HCT116 (cell line): ENCODE measurements at regions not wholly inside any gene's neighbourhood (a gene's known extent, or its start where the extent isn't known, plus 50 kb on each side); places are given as distances from the start of the nearest gene placed in this dataset.

Source experiments
- ATAC-seq: fragments of 200-7000 bp; cut with Tn5 transposase; 2 replicates; pipeline ENCODE4 v1.9.1; 2020; ENCODE audit warnings: mild to moderate bottlenecking, moderate library complexity
- BruUV-seq: library from RNA; stranded (reverse); fragments of 400-500 nt; replicated peaks from 2 replicates; lab custom pipeline; 2021; lab: Mats Ljungman, UMichigan
- CTCF ChIA-PET: fragments of 300-600 bp; sonication (Branson Sonifier 250); formaldehyde crosslinking; loops from one replicate; lab custom pipeline; 2021; ENCODE audit warnings: antibody characterized with exemption; lab: Charles Lee
- POLR2A ChIA-PET: fragments of 300-600, 350-600 bp; sonication (Branson Sonifier 250); formaldehyde crosslinking; loops from one replicate; lab custom pipeline; 2021; ENCODE audit warnings: antibody characterized with exemption; lab: Charles Lee
- RAD21 ChIA-PET, 2 experiments: fragments of 300-600 bp; sonication (Branson Sonifier 250); formaldehyde crosslinking; loops; one replicate each; lab custom pipeline; 2023; ENCODE audit warnings: low total read pairs in 2 of 2; ENCODE audit not compliant: uncharacterized antibody in 2 of 2, unreplicated experiment in 2 of 2, low non-redundant PET in 1 of 2; lab: Charles Lee
- DNase-seq: peaks from one replicate; pipeline ENCODE4 v3.0.0-alpha.2; 2010; ENCODE audit warnings: low read depth, low spot score
- H2AFZ ChIP-seq: fragments of 200-600 bp; shearing (Covaris generic), sonication (generic); 2 replicates; pipeline ENCODE4 v1.6.1; 2017; ENCODE audit warnings: low read depth, mixed run types, mixed read lengths, antibody characterized with exemption, low read length; ENCODE audit not compliant: poor library complexity, severe bottlenecking
- H3K27ac ChIP-seq: 2 replicates; pipeline ENCODE4 v1.5.1; 2012; ENCODE audit warnings: low read depth, low read length
- H3K27me3 ChIP-seq: fragments of 200-600 bp; sonication (generic); 2 replicates; pipeline ENCODE4 v1.6.1; 2016; ENCODE audit warnings: mixed run types, low read length, mixed read lengths; ENCODE audit not compliant: insufficient read depth
- H3K36me3 ChIP-seq, 2 experiments: fragments of 200-500 bp in 1 of 2; fragments of 200-600 bp in 1 of 2; sonication (Bioruptor generic) in 1 of 2; sonication (generic) in 1 of 2; 2 replicates each; pipeline versions ENCODE4 v1.5.1 to v1.6.1; 2014 to 2016; ENCODE audit warnings: low read length in 2 of 2, inconsistent platforms in 1 of 2, mixed read lengths in 1 of 2, mixed run types in 1 of 2; ENCODE audit not compliant: insufficient read depth in 2 of 2, control insufficient read depth in 1 of 2
- H3K4me1 ChIP-seq, 2 experiments: fragments of 200-600 bp in 1 of 2; sonication (generic) in 1 of 2; 2 replicates each; pipeline versions ENCODE4 v1.5.1 to v1.6.1; 2012 to 2017; ENCODE audit warnings: low read length in 2 of 2, inconsistent platforms in 1 of 2, mild to moderate bottlenecking in 1 of 2, mixed read lengths in 1 of 2, mixed run types in 1 of 2, moderate library complexity in 1 of 2; ENCODE audit not compliant: insufficient read depth in 2 of 2, control insufficient read depth in 1 of 2
- H3K4me2 ChIP-seq: fragments of 200-600 bp; sonication (generic); 2 replicates; pipeline ENCODE4 v1.6.1; 2017; ENCODE audit warnings: mixed run types, low read length, mixed read lengths
- H3K4me3 ChIP-seq, 2 experiments: fragments of 200-600 bp in 1 of 2; sonication (generic) in 1 of 2; replicated peaks in 1 of 2; 2 replicates each; pipeline ENCODE4 v1.5.1; 2011 to 2016; ENCODE audit warnings: low read length in 2 of 2, control low read depth in 1 of 2, low read depth in 1 of 2, mild to moderate bottlenecking in 1 of 2, mixed read lengths in 1 of 2, mixed run types in 1 of 2
- H3K79me2 ChIP-seq: fragments of 200-600 bp; sonication (generic); 2 replicates; pipeline ENCODE4 v1.6.1; 2017; ENCODE audit warnings: mild to moderate bottlenecking, mixed run types, low read length, moderate library complexity, mixed read lengths; ENCODE audit not compliant: insufficient read depth
- H3K9ac ChIP-seq: fragments of 200-600 bp; sonication (generic); 2 replicates; pipeline ENCODE4 v1.6.1; 2016; ENCODE audit warnings: low read length, mixed read lengths
- H3K9me2 ChIP-seq: fragments of 200-600 bp; sonication (generic), shearing (Covaris generic); 2 replicates; pipeline ENCODE4 v1.6.1; 2017; ENCODE audit warnings: mixed run types, mild to moderate bottlenecking, moderate library complexity; ENCODE audit not compliant: insufficient read depth
- H3K9me3 ChIP-seq, 2 experiments: fragments of 200-500 bp in 1 of 2; fragments of 200-600 bp in 1 of 2; sonication (Bioruptor generic) in 1 of 2; sonication (generic) in 1 of 2; 2 replicates each; pipeline ENCODE4 v1.6.1; 2014 to 2017; ENCODE audit warnings: low read length in 2 of 2, mixed read lengths in 2 of 2, inconsistent platforms in 1 of 2, low read depth in 1 of 2, mild to moderate bottlenecking in 1 of 2, mixed run types in 1 of 2, moderate library complexity in 1 of 2; ENCODE audit not compliant: control insufficient read depth in 1 of 2, insufficient read depth in 1 of 2
- H4K20me1 ChIP-seq: fragments of 200-600 bp; sonication (generic), shearing (Covaris generic); 2 replicates; pipeline ENCODE4 v1.6.1; 2017; ENCODE audit warnings: mixed run types, mild to moderate bottlenecking, moderate library complexity; ENCODE audit not compliant: insufficient read depth
- CEBPB ChIP-seq: IDR thresholded peaks from 2 replicates; pipeline ENCODE4 v1.6.1; 2012; ENCODE audit warnings: low read depth
- EGR1 ChIP-seq: IDR thresholded peaks from 2 replicates; pipeline ENCODE4 v1.6.1; 2012; ENCODE audit warnings: low read depth
- ELF1 ChIP-seq: IDR thresholded peaks from 2 replicates; pipeline ENCODE4 v1.6.1; 2012; ENCODE audit warnings: low read depth, borderline replicate concordance
- FOSL1 ChIP-seq: IDR thresholded peaks from 2 replicates; pipeline ENCODE4 v1.6.1; 2012; ENCODE audit warnings: low read depth
- JUND ChIP-seq: IDR thresholded peaks from 2 replicates; pipeline ENCODE4 v1.6.1; 2012
- RAD21 ChIP-seq: IDR thresholded peaks from 2 replicates; pipeline ENCODE4 v1.6.1; 2012; ENCODE audit warnings: low read depth, mild to moderate bottlenecking
- REST ChIP-seq: IDR thresholded peaks from 2 replicates; pipeline ENCODE4 v1.6.1; 2012; ENCODE audit warnings: low read depth
- SIN3A ChIP-seq: IDR thresholded peaks from 2 replicates; pipeline ENCODE4 v1.6.1; 2012; ENCODE audit warnings: low read depth
- ZBTB33 ChIP-seq: IDR thresholded peaks from 2 replicates; pipeline ENCODE4 v1.6.1; 2011; ENCODE audit warnings: mild to moderate bottlenecking, low read length, moderate library complexity; ENCODE audit not compliant: insufficient replicate concordance; ENCODE audit errors: extremely low read depth
- ZNF274 ChIP-seq: fragments of 200-500 bp; sonication (Bioruptor generic); IDR thresholded peaks from 2 replicates; pipeline ENCODE4 v1.6.1; 2014; ENCODE audit warnings: mild to moderate bottlenecking, low read depth, low read length, inconsistent platforms
- intact Hi-C: fragments of 100-400 bp; cut with micrococcal nuclease; formaldehyde crosslinking; loops from 2 replicates; pipeline ENCODE4 v1.10.0; 2022

DNA sequence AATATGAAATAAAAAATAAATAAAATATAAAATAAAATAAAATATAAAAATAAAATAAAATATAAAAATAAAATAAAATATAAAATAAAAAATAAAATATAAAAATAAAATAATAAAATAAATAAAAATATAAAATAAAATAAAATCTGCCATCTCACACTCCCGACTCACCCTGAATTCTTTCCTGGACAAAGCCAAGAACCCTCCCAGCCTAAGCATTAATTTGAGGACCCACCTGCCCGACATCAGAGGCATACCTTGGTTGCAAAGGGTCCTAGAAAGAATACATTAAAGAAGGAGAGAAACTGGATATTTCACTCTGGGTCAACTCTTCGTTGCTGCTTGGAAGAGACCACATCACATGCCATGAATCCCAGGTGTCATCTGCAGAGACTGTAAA, 138.3 kb downstream of the CRLF2 start:
- Histone ChIP-seq H3K9me2 (no peaks in the 10 kb centered on the region), H3K4me3 (no peak overlapping the region), H3K79me2 (no peaks in the 10 kb centered on the region), H3K4me2 (no peak overlapping the region), H3K4me1 (no peaks in the 10 kb centered on the region), H3K36me3 (no peaks in the 10 kb centered on the region), H2AFZ (no peak overlapping the region), H3K27ac (no peak overlapping the region), H3K9ac (no peak overlapping the region), H3K27me3 (no peaks in the 10 kb centered on the region), H3K9me3 (no peaks in the 10 kb centered on the region), H4K20me1 (no peaks in the 10 kb centered on the region)
- no TSS peak for BruUV-seq
- intact Hi-C loops = no loop called here
- no peak for TF ChIP-seq EGR1
- no peak for TF ChIP-seq REST
- no peak for TF ChIP-seq CEBPB
- no peak for TF ChIP-seq ELF1
- TF ChIP-seq RAD21 = no peak
- TF ChIP-seq ZBTB33 = no peak
- no peak for TF ChIP-seq ZNF274
- no peak for TF ChIP-seq JUND
- TF ChIP-seq SIN3A = no peak
- no peak for TF ChIP-seq FOSL1
- DNase-seq (no peak), ATAC-seq (no peak)
- CTCF ChIA-PET = no interaction called here
- POLR2A ChIA-PET = no interaction called here
- RAD21 ChIA-PET = no interaction called here
